Retina (tissue), 1 donor: ENCODE measurements at regions not wholly inside any gene's neighbourhood (a gene's known extent, or its start where the extent isn't known, plus 50 kb on each side); places are given as distances from the start of the nearest gene placed in this dataset.
A peak's percentile ranks its signal among the peaks of the same experiment; 100 is the strongest.
"Not testable (repeated sequence)": the region's sequence is repeated elsewhere in the genome, so short reads cannot be mapped to it uniquely, and the experiment has no call there.

ENCODE experiments used
- DNase-seq: peaks from one replicate; pipeline ENCODE4 v3.0.0-alpha.2; 2016

DNA sequence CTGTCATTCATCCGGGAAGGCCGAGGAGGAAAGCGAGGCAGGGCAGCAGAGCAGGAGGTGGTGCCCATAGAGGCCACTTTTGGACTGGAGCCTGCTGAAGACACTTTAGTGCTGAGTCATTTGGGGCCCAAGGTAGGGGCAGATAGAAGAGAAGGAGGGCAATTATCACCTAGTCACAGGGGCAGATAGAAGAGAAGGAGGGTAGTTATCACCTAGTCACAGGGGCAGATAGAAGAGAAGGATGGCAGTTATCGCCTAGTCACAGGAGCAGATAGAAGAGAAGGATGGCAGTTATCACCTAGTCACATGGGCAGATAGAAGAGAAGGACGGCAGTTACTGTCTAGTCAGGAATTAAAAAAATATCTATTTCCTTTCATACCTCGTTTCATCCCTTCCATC, 1372.6 kb downstream of the FOXD4L5 start:
- not testable (repeated sequence) for DNase-seq

DNA sequence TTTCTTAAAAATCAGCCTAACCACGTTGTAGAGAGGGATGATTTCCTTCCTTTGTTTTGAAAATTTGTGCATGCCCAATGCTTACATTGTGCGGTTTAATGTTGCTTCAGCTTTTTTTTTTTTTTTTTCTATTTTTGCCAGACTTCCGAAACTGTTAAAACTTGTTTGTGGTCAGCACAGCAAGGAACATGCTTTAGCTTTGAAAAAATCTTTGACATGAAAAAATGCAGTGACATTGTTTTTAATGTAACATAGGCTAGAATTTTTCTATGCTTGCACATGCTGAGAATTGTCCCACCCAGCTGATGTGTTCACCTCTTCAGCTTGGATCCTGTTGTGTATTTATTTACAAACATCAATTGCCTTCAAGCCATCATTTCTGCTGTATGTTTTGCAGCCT, 1375.9 kb downstream of the FOXD4L5 start:
- DNase-seq = not testable (repeated sequence)

DNA sequence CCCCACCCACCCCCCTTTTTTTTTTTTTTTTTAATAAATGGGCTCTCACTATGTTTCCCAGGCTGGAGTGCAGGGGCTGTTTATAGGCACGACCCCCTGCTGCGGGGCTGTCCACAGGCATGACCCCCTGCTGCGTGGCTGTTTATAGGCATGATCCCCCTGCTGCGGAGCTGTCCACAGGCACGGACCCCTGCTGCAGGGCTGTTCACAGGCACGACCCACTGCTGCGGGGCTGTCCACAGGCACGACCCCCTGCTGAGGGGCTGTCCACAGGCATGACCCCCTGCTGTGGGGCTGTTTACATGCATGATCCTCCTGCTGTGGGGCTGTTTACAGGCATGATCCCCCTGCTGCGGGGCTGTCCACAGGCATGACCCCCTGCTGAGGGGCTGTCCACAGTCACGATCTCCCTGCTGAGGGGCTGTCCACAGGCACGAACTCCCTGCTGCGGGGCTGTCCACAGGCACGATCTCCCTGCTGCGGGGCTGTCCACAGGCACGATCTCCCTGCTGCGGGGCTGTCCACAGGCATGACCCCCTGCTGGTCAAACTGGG, 1385.3 kb downstream of the FOXD4L5 start:
- not testable (repeated sequence) for DNase-seq

DNA sequence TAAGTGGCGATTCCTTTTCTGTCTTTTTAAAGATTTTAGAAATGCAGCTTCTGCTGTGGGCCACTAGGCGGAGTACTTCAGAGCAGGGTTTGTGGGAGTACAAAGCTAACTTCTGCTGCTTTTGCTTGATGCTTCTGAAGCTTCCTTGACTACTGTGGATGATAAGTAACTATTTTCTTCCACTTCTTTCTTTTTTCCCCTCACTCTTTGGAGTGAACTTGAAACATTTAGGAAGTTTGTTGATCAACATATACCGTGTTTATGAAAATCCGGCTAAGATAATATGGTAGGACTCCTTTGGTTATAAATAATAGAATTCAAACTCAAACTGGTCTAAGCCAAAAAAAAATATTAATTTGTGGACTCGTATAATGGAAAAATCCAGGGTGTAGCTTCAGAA, 1403.6 kb downstream of the FOXD4L5 start:
- not testable (repeated sequence) for DNase-seq

GRCh38 chr9:63876380-63876779, 1408.6 kb downstream of the FOXD4L5 start:
- DNase-seq = not testable (repeated sequence)

DNA sequence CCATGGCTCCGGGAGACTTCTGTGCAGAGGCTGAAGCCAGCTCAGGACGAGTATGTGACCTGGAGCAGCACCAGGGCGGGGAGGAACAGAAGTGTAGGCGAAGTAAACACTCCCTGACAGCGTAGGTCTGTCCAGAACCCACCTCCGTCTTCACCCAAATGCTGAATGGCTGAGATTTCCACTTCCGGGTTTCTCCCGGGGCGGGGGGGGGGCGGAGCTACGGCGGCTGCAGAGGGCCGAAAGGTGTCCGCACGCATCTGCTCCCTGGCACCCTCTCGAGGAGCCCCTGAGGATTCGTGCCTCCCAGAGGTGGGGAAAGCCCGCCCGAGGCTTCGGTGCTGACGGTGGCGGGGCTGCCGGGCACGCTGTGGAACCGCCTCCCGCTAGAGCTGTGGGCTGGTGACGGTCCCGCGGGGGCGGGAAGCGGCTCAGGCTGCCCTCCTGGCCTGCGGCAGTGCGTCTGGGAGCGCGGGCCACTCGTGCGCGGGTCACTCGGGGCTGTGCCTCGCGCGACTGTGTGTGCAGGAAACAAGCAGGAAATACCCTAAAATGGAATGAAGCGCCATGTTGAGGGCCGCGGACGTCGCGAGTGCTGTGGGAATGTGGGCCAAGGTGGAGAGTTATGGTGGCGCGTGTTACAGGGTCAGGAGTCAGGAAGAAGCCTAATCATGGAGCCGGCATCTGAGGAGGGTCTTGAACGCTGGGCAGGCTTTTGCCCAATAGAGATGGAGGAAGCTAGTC, 1425.4 kb downstream of the FOXD4L5 start:
- no peak for DNase-seq

DNA sequence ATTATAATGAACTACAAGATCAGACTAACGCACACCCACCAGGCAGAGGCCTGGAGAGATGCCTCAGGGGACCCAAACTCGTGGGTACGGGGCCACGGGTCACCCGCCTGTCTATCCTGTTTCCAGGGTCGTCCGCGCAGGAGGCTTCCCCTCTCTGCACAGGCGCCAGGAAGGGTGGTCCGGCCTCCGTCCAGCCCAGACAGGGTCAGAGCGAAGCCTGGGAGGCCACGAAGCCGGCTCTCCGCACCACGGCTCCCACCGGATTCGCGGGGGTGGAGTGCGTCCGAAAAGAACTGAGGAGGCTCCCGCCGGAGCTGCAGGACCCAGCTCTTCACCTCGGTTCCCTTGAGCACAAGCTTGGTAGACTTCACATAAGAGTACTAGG, 1425.9 kb downstream of the FOXD4L5 start:
- DNase-seq = not testable (repeated sequence)

DNA sequence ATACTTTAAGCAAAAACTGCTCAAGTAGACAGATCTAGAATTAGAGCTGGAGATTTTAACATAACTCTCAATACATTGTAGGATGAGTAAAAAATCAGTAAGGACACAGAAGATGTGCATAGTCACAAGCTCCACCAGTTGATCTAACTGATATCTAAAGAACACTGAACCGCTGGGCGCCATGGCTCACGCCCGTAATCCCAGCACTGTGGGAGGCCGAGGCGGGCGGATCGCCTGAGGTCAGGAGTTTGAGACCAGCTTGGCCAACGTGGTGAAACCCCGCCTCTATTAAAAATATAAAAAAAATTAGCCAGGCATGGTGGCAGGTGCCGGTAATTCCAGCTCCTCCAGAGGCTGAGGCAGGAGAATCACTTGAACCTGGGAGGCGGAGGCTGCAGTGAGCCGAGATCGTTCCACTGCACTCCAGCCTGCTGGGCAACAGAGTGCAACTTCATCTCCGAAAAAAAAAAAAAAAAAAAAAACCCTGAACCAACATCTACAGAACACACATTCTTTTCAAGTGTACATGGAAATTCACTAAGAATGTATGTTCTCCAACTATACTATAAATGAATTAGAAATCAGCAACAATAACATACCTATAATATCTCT, 1431.8 kb downstream of the FOXD4L5 start:
- DNase-seq = not testable (repeated sequence)

GRCh38 chr9:63824804-63825203, 1460.2 kb downstream of the FOXD4L5 start:
- DNase-seq = not testable (repeated sequence)

GRCh38 chr9:63823375-63824201, 1461.4 kb downstream of the FOXD4L5 start:
- not testable (repeated sequence) for DNase-seq

DNA sequence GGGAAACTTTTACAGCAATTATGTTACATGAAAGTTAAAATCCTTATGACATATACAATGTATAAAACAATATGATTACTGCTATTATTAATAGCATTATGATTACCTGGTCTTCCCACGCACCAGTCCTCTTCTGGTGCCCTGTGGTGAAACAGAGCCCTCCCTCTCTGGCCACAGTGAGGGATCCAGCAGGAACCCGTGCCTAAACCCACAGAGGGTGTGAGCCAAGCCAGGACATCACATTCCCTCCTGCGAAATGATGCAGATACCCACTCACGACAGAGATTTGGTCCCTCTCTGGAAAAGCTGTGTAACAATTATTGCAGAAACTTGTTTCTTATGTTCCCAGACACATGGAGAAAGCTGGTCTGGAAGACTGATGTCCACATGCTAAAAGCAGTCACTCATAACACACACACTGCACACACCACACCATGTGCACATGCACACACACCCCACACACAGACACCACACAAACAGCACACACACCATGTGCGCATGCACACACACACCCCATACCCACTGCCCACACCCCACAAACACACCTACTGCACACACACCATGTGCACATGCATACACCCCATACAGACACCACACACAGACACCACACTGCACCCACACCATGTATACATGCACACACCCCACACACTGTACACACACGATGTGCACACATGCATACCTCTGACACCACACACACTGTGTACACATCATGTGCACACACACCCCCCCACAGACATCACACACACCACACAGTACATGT, 1462.2 kb downstream of the FOXD4L5 start:
- not testable (repeated sequence) for DNase-seq

DNA sequence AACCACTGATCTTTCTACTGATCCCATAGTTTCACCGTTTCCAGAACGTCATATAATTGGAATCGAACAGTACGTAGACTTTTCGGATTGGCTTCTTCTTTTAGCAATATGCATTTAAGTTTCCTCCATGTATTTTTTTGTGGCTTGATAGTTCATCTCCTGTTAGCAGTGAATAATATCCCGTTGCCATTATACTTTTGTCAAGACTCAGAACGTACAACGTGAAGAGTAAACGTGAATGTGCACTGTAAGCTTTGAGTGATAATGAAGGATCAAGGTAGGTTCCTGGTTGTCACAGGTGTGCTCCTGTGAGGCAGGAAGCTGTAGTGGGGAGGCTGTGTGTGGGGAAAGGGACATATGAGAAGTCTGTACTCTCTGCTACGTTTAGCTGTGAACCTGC, 1463.7 kb downstream of the FOXD4L5 start:
- not testable (repeated sequence) for DNase-seq

DNA sequence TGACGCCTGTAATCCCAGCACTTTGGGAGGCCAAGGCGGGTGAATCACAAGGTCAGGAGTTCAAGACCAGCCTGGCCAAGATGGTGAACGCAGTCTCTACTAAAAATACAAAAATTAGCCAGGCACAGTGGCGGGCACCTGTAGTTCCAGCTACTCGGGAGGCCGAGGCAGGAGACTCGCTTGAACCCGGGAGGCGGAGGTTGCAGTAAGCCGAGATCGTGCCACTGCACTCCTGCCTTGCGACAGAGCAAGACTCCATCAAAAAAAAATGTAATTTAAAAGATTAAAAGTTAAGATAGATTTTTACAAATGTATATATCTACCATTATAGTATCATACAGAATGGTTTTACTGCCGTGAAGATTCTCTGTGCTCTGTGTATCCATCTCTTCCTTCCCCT, 1464.1 kb downstream of the FOXD4L5 start:
- not testable (repeated sequence) for DNase-seq

- DNase-seq = not testable (repeated sequence)
Measured at GRCh38 chr9:63820383-63820782, 1464.6 kb downstream of the FOXD4L5 start.

GRCh38 chr9:63817622-63818518, 1467.1 kb downstream of the FOXD4L5 start:
- DNase-seq = peak; percentile 81

- DNase-seq = peak; percentile 95
Measured at GRCh38 chr9:63816751-63817621, 1468.0 kb downstream of the FOXD4L5 start.

DNA sequence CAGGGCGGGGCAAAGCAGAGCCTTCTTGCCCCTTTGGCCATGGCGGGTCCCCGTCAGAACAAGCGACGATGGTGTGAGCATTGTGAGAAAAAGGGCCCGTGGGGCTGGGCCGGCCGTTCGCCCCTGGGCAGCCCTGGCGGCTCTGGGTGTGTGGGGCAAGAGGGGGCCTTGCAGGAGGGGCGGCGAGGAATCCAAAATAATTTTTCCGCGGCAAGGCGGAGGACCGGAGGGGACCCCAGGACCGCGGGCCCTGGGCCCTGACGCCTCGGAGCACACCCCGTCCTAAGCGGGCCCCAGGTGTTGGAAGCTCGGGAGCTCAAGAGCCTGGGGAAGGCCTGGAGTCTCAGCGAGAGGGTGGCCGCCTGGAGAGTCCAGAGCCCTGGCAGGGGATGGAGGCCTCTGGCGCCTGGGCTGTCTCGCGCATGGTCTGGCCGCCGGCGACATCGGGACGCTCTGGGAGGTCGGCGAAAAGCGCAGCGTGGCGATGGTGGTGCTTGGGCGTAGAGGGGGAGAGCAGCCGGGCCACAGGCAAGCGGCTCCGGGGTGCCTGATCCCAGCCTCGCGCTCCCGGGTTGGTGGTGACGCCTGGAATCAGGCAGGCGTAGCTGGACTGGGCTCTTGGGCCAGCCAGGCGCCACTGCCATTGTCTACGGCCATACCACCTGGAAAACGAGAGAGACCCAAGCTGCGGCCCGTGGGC, 1469.9 kb downstream of the FOXD4L5 start:
- DNase-seq = peak; percentile 16

GRCh38 chr9:63813391-63814021, 1471.5 kb downstream of the FOXD4L5 start:
- not testable (repeated sequence) for DNase-seq

DNA sequence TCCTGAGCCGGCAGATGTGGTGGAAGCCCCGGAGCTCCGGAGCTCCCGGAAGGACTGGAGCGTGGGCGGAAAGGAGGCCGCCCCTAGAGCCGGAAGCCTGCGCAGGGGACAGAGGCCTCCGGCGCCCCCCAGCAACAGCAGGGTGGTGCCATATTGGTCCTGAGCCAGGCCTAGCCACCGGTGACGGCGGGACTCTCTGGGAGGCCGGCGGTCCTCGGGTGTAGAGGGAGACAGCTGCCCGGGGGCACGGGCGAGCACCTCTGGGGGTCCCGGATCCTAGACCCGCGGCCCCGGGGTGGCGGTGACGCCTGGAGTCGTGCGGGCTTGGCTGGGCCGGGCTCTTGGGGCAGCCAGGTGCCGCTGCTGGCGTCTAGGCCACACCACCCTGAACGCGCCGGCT, 1472.2 kb downstream of the FOXD4L5 start:
- DNase-seq = not testable (repeated sequence)
